HG03097 (cell line): ENCODE measurements at regions not wholly inside any gene's neighbourhood (a gene's known extent, or its start where the extent isn't known, plus 50 kb on each side); places are given as distances from the start of the nearest gene placed in this dataset.

Experiments
- ATAC-seq: cut with Tn5 transposase; IDR thresholded peaks from one replicate; pipeline ENCODE4 v1.9.1; 2021; ENCODE audit not compliant: unreplicated experiment, low FRiP score

DNA sequence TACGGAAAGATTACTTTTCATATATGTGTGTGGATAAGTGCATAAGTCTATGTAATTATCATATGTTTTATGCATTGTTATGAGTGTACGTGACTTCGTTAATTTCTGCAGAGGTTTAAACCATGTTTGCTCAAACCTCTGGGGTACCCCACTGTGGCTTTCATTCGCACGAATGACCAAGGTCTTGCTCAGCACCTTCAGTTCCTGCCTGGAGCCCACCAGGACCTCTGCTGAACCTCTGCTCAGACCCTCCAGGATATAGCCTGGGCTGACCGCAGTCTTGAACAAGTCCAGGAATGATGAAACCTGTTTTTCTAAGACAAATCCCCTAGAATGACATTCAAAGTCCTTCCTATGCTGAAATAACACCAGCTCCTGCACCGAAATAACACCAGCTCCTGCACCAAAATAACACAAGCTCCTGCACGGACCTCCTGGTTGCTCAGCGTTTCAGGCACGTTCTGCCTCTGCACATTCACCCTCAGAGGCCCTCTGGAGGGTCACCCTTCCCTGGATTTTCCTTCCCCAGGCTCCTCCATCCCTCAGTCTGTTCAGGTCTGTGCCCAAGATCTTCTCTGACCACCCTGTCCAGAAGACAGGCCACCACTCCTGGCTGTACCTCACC lies 99.7 kb upstream of the BOD1 start:
- no peak for ATAC-seq

DNA sequence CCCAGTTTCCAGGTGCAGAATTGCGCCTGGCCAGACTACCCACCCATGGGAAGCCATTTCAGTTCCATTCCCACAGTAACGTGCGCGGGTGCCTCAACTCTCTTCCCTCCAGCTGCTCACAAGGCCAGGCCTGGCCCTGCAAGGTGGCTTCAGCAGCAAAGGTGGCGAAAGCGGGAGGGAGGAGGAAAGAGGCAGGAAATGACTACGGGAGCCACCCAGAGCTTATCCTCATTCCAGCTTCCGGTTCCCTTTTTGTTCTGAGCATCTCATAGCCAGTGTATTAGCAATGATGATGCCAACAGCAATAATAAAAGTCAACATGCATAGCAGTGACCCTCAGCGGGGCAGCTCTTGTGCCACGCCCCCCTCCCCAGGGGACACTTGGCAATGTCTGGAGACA lies 101.5 kb upstream of the BOD1 start:
- ATAC-seq: no peak

DNA sequence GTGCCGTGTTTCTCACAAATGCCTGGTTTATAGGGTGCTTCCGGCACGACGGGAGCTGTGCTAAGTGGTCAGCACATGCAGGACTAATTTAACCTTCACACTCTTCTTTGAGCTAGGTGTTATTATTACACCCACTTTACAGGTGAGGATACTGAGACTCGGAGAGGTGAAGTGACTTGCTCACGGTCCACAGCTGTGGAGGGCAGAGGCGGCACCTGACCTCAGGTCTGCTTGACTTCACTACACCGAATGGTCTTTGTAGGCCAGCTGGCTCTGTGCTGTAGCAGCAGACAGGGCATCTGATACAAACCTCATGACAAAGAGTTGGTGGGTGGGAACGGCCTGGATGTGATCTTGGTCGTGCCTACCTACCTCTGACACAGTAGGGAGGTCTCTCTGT lies 102.0 kb upstream of the BOD1 start:
- no peak for ATAC-seq

DNA sequence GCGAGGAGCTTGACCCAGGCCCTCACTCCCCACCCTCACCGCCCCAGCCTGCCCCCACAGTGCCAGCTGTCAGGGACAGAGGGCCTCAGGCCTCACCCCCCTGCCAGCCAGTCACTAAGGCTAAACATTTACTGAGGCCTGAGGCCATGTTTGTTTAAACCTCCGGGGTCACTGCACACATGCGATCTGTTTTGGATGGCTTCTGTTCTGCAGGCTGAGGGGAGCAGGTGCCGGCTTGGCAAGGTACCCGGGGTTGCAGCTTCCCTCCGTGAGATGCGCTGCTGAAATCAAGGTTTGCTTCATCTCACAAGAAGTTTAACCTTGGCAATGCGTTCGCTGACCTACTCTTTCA lies 103.3 kb upstream of the BOD1 start:
- ATAC-seq: no peak

DNA sequence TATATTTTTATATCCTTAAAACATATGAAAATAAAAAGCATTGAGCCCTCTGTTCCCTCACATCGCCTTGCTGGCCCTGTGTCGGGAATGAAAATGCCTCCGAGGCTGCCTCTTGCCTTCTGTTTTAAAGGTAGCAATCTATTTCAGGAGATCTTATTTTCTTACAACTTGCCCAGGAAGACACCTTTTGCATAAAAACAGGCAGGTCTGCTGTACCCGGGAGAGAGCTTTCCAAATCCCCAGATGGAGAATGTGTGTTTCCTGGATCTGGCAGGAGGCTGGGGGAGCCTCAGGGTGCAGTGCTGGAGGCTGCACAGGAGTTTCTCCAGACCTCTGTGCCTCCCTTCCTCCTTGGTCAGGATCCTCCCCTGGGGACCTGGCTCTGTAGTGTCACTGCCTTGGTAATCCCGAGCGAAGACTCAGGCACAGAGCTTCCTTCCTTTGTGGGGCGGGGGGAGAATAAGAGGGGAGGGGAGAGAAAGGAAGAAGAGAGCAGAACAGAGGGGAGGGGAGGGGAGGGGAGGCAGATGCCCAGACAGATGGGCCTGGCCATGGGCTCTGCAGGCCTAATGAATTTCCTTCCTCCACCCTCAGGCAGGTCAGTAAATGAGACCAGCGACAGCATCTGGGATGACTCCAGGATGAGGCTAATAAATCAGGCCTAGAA lies 104.0 kb upstream of the BOD1 start:
- ATAC-seq: no peak

DNA sequence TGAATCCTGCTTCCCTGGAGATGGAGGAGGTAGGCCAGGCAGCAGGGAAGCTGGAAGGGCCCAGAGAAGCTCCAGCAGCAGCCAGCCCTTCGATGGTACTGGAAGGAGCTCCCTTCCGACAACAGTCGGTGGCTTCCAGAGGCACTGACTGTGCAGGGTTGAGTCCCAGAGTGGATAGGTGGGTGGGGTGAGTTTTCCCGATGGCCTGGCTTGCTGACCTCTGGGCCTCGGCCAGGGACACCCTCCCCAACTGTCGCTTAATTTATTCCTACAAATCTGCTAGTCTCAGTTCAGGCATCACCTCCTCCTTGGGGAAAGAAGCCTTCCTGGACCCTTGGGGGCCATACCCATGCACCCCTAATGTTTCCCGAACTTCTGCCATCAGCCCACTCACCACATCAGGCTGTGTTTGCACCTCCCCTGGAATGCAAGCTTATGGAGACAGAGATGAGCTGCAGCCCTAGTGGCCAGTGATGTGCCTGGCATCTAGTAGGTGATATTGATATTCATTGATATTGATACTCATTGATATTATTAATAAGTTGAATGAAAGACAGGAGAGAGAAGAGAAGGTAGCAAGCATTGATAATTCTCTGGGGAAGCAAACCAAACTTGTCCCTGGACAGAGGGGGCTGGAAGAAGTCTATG lies 104.6 kb upstream of the BOD1 start:
- ATAC-seq: no peak

DNA sequence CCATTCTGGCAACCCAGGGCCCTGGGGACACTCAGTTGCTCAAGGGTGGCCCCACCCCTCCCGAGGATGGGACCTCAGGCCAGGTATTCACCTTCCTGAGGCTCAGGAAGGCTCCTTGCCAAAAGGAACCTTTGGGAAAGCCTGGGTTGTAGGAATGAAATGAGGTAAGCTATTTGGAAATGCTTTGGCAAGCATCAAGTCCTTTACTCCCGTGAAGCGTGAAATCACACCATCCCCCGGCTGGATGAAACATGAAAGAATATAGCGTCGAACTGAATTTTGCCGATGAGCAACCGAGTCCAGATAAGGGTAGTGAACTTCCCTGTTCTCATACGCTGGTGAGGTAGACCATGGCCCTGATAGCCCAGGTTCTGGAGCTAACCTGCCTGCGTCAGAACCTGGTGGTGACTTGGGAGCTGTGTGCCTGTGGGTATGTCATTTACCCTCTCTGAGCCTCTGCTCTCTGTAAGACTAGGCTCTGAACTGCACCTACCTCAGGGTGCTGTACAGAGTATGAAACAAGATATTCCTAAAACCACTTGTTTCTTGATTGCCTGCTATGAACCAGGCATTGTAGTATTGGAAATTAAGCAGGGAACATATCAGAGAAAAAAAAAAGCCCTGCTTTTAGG lies 105.3 kb upstream of the BOD1 start:
- no peak for ATAC-seq

DNA sequence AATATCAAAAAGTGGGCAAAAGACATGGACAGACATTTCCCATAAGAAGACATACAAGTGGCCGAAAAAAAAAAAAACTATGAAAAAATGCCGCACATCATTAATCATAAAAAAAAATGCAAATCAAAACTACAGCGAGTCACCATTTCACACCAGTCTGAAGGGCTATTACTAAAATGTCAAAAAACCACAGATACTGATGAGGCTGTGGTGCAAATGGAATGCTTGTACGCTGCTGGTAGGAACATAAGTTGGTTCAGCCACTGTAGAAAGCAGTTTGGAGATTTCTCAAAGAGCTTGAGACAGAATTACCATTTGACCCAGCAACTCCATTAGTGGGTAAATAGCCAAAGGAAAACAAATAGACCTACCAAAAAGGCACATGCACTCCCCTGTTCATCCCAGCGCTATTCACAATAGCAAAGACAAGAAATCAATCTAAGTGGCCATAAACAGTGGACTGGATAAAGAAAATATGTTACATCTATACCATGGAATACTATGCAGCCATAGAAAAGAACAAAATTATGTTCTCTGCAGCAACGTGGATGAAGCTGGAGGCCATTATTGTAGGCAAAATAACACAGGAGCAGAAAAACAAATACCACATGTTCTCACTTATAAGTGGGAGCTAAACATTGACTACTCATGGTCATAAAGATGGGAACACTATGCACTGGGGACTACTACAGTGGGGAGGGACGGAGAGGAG lies 110.6 kb upstream of the BOD1 start:
- no peak for ATAC-seq

DNA sequence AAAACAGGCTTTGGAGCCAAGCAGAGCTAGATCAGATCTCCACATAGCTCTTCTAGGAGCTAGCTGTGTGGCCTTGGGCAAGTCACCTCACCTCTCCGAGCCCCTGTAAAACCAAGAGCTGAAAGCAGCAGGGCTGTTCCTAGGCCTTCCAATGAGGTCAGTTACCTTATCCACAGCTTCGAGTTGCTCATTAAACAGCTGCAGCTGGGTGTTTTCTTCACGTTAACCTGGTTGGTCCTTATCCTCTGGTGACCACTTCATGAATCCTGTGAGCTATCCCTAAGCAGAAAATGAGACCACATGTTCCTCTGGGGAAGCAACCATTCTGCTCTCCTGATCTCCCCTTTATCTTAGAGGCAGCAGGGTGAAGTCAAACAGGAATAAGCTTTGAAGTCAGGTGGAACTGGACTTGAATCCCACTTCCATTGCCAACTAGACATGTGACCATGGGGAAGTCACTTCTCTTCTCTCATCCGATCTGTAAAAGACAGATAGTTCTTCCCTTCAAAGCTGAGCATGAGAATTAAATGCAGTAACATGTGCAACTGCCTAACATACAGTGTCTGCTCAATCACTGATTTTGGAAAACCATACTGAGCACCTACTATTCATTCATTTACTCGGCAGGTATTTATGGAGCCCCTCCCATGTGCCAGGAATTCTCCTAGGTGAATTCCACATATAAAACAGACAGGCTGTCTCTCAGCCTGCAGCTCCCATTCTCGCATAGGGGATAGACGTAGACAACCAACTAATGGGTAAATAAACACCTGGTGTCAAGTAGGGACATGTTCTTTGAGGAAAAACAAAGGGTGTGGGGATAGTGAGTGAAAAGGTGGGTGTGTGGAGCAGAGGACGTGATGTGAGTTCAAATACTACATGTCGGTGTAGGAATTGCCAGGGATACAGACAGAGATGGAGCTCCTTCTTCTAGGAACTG lies 111.7 kb upstream of the BOD1 start:
- no peak for ATAC-seq

DNA sequence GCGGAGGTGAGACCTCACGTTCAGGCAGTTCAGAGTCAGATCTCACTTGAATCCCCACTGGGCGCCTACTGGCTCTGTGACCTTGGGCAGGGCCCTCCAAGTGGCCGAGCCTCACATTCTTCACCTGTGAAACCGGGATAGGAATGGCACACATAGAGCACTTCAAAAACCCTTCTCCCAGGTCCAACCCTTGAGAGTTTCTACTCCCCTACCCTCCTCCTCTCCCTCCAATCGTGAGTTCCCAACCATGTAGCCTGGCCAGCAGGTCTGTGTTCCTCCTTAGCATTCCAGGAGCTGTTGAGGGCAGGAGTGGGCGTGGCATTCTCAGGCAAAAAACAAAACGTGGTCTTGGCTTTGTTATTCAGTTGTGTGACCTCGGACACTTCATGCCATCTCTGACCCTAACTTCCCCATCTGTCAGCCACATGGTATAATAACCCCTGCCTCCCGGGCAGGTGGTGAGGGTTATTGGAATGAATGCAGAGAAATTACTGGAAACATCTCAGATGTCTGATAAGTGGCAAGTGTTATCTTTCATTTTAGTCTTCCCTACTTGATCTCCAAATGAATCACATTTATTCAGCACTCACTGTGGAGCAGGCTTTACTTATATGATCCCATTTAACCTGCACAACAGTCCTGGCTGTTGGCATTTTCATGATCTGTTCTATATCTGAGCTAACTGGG lies 112.8 kb upstream of the BOD1 start:
- no peak for ATAC-seq

DNA sequence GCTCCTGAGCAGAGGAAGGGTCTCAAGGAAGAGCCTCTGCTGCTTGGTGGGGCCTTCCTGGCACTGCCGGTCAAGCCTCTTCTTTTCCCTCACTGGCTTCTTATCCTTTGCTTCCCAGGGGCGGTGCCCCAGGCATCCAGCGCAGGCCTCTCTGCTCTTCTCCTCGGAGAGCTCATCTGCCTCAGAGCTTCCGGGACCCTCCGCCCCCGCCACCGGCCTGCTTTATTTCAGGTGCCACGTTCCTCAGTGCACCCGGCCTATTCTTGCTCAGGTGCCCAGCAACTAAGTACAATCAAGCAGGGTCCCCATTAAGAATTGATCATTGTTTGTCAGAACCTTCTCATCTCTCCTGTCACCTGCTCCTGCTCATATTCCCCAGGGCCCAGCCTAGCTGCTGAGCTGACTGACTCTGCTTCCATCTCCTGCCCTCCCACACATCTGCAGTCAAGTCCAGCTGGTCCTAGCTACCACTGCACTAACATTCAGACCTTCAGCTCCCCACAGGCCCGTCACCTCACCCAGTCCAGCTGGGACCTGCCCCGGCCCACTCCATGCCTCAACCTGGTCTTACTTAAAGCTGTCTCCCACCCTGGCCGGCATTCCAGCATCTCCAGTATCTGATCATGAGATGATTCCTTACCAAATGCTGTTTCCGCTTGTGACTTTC lies 114.3 kb upstream of the BOD1 start:
- no peak for ATAC-seq

DNA sequence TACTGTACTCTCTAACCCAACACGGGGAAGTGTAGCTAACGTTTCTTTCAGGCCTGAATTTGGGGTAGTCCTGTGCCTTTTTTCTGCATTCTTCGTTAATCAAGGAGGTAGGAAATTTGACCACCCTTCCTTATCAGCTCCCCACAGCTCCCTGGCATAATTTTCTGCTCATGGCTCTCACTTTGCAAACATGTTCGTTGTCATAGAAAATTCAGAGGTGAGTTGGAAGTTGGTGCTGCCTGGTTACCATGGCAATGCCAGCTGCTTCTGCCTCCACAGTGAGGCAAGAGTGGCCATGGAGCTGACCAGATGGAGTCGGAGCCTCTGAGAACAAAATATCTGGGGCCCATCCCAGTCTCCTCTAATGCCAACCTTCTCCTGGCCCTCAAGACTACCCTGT lies 116.6 kb upstream of the BOD1 start:
- no peak for ATAC-seq

DNA sequence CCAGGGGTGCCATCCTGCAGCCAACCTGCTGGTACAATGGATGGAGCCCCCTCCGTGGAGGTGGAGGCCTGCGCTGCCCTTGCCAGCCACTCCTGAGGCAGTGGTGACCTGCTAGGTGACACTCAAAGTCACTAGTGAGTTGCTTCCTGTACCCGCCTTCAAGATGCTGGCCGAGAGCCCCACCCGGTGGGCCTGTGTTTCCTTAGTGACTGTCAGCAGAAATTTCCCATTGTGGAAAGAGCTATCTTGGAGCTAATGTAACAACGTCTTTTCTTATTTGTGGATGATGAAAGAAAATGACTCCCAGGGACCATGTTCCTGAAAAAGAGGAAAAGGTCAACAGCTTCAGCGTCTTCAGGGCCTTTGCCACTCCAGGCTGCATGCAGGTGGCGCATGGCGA lies 117.0 kb upstream of the BOD1 start:
- no peak for ATAC-seq

DNA sequence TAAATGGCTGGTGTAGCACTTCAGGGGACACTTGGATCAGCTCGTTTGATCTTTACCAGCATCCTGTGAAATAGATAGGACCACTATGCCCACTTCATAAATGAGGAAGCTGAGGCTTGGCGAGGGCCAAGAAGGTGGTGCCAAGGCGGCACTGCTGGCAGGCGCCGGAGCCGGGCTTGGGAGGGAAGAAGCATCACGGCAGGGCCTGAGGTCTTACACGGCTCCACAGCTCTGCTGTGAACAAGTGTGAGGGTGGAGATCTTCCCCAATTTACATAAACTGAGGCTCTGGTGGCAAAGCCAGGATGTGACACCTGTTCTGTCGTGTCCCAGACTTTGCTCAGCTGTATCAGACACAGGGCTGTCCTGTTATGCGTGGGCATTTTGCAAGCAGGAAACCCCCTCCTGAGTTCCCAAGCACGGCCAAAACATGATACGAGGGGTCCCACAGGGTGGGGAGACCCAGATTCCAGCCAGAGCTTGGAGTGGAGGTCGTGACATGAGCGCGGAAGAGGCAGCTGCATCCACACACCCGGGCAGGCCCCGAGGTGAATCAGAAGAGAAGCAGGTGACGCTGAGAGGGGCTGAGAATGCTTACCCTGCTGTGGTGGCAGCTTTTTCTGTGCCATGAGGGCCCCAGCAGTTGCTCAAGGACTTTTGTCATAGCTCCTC lies 117.5 kb upstream of the BOD1 start:
- no peak for ATAC-seq

DNA sequence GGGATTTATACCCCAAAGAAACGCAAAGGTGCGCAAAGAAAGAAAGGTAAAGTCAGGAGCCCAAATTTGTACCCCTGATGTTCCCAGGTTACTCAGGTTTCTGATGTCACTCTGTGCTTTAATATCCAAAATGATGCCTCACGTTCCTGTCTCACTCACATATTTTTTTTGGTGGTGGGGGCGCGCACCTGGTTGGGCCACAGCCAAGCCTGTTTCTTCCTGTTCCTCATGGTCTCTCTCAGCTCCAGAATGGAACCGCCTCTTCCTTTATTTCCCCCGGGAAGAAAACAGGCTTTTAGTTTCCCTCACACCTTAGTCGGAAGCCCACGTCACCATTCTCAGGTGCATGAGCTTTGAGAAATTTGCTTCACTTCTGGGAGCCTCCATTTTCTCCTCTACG lies 118.3 kb upstream of the BOD1 start:
- ATAC-seq: no peak

DNA sequence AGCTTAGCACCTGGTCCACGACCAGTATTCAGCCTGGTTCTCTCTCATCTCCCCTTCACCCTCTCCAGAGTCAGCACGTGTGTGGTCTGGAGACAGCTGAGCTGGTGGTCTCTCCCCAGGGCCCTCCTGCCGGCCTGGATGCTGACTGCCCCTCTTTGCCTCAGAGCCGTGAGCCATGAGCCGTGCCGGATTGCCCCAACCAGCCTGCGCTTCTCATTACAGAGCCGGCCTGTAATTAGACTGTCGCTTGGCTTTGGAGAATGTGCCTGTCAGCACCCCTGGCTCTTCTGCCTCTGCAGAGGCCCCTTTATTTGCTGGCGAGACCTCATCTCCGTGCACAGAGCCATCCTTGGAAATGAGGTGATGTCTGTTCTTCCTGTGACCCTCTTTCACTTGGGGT lies 118.7 kb upstream of the BOD1 start:
- ATAC-seq: no peak

DNA sequence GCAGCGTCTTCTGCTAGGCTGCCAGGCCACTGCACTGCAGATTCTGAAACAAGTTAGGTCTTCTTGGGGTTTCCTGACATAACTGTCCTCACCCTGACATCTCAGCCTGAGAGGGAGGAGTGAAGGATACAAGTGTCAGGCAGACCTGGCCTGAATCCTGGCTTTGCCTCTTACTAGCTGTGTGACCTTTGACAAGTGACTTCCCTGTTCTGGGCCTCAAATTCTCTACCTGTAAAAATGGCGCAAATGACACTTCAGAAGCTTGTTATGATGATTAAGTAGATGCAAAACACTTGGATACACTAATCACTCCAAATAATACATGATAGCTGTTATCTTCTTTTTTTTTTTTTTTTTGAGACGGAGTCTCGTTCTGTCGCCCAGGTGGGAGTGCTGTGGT lies 119.2 kb upstream of the BOD1 start:
- ATAC-seq: no peak

DNA sequence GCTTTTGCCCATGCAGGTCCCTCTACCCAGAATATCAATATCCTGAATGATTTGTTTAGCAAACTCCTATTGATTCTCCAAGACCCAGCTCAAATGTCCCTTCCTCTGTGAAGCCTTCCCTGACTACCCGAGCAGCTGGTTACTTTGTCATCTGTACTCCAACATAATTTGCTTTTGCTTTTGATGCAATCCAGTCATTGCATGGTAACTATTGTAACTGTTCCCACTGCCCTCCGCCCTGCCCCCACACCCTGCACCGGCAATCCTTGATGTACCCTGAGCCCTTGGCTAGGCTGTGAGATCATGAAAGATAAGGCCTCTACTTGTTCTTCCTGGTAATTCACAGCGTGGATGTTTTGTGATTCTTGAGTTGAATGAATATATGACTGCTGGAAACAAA lies 119.9 kb upstream of the BOD1 start:
- ATAC-seq: no peak
